A549 (cell line): ENCODE measurements at regions not wholly inside any gene's neighbourhood (a gene's known extent, or its start where the extent isn't known, plus 50 kb on each side); places are given as distances from the start of the nearest gene placed in this dataset.

ENCODE experiments used
- CTCF ChIP-seq: fragments of >200 bp; sonication (Bioruptor Twin); formaldehyde crosslinking; IDR thresholded peaks from 3 replicates; pipeline ENCODE4 v1.5.1; 2016
- EHF ChIP-seq: fragments of 250-450 bp; sonication (Bioruptor Pico); IDR thresholded peaks from 2 replicates; pipeline ENCODE4 v1.5.0; 2020; ENCODE audit warnings: mild to moderate bottlenecking
- FOSL2 ChIP-seq, 2 experiments: fragments of 450-650 bp in 1 of 2; fragments of >200 bp in 1 of 2; sonication (Bioruptor Twin) in 1 of 2; formaldehyde crosslinking; IDR thresholded peaks; 2 replicates each; pipeline versions ENCODE4 v1.5.0 to v1.6.1; 2016 to 2020; ENCODE audit warnings: mild to moderate bottlenecking in 1 of 2, moderate library complexity in 1 of 2
- HDAC2 ChIP-seq: fragments of 200-600 bp; sonication (generic); IDR thresholded peaks from 2 replicates; pipeline ENCODE4 v1.6.1; 2016
- MYC ChIP-seq: IDR thresholded peaks from 2 replicates; pipeline ENCODE4 v1.6.1; 2012; ENCODE audit warnings: mild to moderate bottlenecking, inconsistent platforms, low read length, improper control_type of control experiment, borderline replicate concordance
- POLR2A ChIP-seq: IDR thresholded peaks from 2 replicates; pipeline ENCODE4 v1.6.1; 2012; ENCODE audit warnings: mild to moderate bottlenecking, low read length
- POLR2AphosphoS2 ChIP-seq: conservative IDR thresholded peaks from 2 replicates; pipeline ENCODE4 v1.6.1; 2012; ENCODE audit warnings: low read length, improper control_type of control experiment, inconsistent platforms
- REST ChIP-seq: fragments of 200-600 bp; sonication (generic); IDR thresholded peaks from 2 replicates; pipeline ENCODE4 v1.6.1; 2016; ENCODE audit warnings: antibody characterized with exemption, mild to moderate bottlenecking, moderate library complexity

- TF ChIP-seq CTCF, result no peak
- no peak for TF ChIP-seq POLR2AphosphoS2
- no peak for TF ChIP-seq REST
- no peak for TF ChIP-seq MYC
- no peak for TF ChIP-seq POLR2A
- TF ChIP-seq HDAC2, result no peak
- no peak for TF ChIP-seq FOSL2 (IDR thresholded peaks at IDR 0.05)
- TF ChIP-seq FOSL2 (CRISPR knock-in tag; IDR thresholded peaks at IDR 0.05), result no peak
- no peak for TF ChIP-seq EHF (CRISPR knock-in tag)
These were observed 217.6 kb upstream of the ANKRD55 start for GRCh38 chr5:56450766-56451165.
